Suprapubic skin (tissue), 3 donors: ENCODE measurements at regions not wholly inside any gene's neighbourhood (a gene's known extent, or its start where the extent isn't known, plus 50 kb on each side); places are given as distances from the start of the nearest gene placed in this dataset.

Experiments
- POLR2A ChIP-seq, 2 donors: fragments of 450-650 bp; IDR thresholded peaks; one replicate each; pipeline ENCODE4 v1.6.1; 2017; ENCODE audit warnings: antibody characterized with exemption in 2 of 2, mild to moderate bottlenecking in 2 of 2, moderate library complexity in 2 of 2
- TF ChIP-seq, protein P1 (sequence below), 2 donors: fragments of 200-600 bp in 1 of 2; fragments of 450-650 bp in 1 of 2; sonication (generic) in 1 of 2; IDR thresholded peaks; one replicate each; pipeline ENCODE4 v1.5.1; 2016 to 2019; ENCODE audit warnings: antibody characterized with exemption in 2 of 2, mild to moderate bottlenecking in 1 of 2, moderate library complexity in 1 of 2

DNA sequence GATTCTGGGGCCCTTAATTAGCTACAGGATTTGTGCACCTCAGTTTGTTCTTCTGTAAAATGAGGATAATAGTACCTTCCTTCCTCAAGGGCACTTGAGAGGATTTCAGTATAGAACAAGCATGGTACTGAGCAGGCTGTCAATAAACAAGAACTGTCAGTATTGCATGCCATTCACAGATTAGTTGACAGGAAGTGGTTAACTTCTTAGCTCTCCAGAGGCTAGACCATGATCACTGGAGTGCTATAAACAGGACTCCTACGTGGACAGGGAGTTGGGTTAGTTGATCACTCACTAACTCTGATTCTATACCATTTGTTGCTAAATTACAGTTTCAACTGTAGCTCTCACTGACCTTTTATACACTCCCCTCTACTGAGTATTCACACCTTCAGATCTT lies 126.2 kb upstream of the DAB1 start:
- TF ChIP-seq, protein P1, sequence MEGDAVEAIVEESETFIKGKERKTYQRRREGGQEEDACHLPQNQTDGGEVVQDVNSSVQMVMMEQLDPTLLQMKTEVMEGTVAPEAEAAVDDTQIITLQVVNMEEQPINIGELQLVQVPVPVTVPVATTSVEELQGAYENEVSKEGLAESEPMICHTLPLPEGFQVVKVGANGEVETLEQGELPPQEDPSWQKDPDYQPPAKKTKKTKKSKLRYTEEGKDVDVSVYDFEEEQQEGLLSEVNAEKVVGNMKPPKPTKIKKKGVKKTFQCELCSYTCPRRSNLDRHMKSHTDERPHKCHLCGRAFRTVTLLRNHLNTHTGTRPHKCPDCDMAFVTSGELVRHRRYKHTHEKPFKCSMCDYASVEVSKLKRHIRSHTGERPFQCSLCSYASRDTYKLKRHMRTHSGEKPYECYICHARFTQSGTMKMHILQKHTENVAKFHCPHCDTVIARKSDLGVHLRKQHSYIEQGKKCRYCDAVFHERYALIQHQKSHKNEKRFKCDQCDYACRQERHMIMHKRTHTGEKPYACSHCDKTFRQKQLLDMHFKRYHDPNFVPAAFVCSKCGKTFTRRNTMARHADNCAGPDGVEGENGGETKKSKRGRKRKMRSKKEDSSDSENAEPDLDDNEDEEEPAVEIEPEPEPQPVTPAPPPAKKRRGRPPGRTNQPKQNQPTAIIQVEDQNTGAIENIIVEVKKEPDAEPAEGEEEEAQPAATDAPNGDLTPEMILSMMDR (IDR thresholded peaks at IDR 0.05): no peak
- TF ChIP-seq POLR2A (IDR thresholded peaks at IDR 0.05): no peak
